DOHH2 (cell line): ENCODE measurements at regions not wholly inside any gene's neighbourhood (a gene's known extent, or its start where the extent isn't known, plus 50 kb on each side); places are given as distances from the start of the nearest gene placed in this dataset.
"Not testable (repeated sequence)": the region's sequence is repeated elsewhere in the genome, so short reads cannot be mapped to it uniquely, and the experiment has no call there.

Experiments used
- CTCF ChIP-seq: fragments of 200-600 bp; sonication (generic); IDR thresholded peaks from one replicate; pipeline ENCODE4 v1.5.1; 2014; ENCODE audit warnings: antibody characterized with exemption, mild to moderate bottlenecking, low read depth, low read length; ENCODE audit not compliant: poor library complexity, severe bottlenecking
- EZH2phosphoT487 ChIP-seq: fragments of 200-600 bp; sonication (generic); IDR thresholded peaks from 2 replicates; pipeline ENCODE4 v1.6.1; 2017; ENCODE audit warnings: borderline replicate concordance, mild to moderate bottlenecking, antibody characterized with exemption, low read length, moderate library complexity, mixed read lengths

- not testable (repeated sequence) for TF ChIP-seq CTCF, EZH2phosphoT487
Observed at GRCh38 chr7:149978944-149979343, 105.2 kb downstream of the ATP6V0E2 start.
